SIG-M5 (cell line): ENCODE measurements at regions not wholly inside any gene's neighbourhood (a gene's known extent, or its start where the extent isn't known, plus 50 kb on each side); places are given as distances from the start of the nearest gene placed in this dataset.

Experiments used
- DNase-seq: peaks from one replicate; lab custom pipeline; 2025; lab: John Stamatoyannopoulos, UW

DNA sequence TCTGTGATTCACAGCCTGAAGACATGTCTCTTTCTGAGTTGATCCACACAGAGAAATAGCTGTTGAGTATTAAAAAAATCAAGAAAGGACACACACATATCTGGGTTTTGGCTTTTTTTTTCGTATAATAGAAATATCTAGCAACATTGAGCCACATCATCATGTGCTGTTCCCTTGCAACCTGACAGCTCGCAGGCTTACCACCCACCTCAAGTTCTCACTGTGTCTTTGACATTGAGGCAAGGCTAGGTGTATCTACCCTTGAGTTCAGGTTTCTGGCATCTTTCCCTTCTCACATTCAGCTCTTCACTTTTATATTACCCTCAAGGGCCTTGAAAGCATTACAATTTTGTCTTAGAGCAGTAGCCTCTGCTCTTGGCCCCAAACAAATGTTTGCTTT, 490.3 kb upstream of the KIRREL3 start:
- no peak for DNase-seq

DNA sequence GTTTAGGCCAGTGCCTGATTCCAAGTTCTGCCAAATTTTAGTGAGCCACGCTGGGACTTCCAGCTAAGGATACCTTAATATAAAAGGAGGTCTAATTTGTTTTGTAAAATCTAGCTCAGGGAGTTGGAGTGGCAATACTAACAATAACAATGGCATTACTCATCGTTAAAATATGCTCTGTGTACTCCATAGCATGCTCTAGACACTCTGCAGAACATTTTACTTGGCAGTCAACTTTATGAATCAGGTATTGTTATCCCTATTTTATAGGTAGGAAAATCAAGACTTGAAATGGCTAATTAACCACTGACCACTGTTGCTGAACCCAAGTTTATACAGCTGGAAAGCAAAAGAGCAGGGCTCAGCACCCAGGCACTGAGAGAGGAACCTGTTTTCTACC, 485.0 kb upstream of the KIRREL3 start:
- DNase-seq = no peak

DNA sequence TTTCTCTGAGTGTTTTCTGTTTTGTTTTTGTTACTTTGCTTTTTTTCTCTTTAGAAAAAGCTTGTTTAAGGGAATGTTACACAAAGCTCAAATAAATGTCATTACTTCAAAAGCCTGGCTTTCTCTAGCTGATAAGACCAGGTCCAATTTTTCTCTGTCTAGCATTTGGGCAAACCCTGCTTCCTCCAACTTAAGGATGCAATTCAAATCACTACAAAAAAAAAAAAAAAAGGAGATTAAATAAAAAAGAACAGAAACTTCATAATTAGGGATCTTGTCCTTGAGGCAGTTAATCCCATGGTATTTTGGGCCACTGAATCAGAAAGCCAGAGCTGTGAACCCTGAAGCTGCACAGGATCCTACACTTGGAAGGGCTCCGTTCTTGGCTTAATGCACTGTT, 480.8 kb upstream of the KIRREL3 start:
- DNase-seq = no peak

DNA sequence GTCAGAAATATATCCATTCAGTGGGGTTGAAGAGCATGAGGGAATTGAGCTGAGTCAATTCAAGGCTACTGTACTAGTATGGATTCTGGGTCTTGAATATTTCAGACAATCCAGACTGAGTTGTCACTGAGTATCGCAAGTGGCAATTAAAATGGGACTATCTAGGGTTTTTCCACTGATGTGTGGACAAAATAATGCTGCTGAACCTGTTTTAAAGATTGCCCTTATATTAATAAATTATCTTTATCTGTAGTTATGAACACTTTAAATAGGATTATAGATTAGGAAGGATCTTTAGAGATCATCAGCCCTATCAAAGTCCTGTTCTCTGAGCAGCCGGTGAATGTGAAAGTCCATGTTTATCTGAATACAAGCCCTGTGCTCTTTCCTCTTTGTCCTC, 478.3 kb upstream of the KIRREL3 start:
- no peak for DNase-seq

DNA sequence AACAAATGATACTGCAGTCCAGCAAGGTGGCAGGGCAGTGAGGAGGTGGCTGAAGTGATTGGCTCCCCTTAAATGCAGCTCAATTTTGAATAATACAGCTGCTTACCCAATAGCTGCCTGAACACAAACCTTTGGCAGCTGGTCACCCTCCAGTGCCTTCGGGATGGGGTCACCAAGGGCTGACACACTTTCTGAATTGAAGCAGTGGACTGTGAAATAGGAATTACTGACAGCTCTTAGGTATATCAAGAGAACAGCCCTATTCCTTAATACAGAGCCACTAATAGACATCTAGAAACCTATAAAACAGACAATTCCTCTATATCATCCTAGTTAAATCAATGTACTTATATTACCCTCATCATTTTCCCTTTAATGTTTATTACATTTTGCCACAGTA, 474.2 kb upstream of the KIRREL3 start:
- DNase-seq = no peak

DNA sequence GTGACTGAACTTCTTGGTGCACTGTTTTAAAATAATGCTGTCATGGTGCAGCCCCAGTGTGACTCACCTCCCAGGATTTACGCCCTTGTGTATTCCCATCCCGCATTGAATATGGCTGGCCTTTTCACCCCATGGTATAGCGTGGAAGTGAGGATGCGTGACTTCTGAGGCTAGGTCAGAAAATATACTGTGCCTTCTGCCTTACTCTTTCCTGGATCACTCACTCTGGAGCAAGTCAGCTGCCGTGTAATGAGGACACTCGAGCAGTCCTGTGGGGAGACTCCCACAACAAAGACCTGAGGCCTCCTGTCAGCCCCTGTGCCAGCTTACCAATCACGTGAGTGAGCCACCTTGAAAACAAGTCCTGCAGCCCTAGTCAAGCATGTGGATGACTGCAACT, 471.9 kb upstream of the KIRREL3 start:
- DNase-seq = no peak

DNA sequence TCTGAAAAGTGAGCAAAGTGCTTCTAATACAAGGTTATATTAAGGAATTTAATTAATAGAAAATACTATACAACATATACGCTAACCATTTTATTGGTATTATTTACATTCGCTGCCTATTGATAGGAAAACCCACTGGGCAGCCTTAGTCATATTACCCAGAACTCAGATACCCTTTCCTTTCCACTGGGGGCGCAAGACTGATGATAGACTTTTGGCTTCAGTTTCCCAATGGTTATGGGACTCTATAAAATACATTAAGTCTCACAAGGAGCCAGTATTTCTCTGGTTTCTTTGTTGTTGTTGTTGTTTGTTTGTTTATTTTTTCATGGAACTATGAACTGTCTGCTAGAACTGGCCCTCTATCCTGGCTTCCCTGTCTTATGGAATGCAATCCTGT, 471.1 kb upstream of the KIRREL3 start:
- DNase-seq = no peak

DNA sequence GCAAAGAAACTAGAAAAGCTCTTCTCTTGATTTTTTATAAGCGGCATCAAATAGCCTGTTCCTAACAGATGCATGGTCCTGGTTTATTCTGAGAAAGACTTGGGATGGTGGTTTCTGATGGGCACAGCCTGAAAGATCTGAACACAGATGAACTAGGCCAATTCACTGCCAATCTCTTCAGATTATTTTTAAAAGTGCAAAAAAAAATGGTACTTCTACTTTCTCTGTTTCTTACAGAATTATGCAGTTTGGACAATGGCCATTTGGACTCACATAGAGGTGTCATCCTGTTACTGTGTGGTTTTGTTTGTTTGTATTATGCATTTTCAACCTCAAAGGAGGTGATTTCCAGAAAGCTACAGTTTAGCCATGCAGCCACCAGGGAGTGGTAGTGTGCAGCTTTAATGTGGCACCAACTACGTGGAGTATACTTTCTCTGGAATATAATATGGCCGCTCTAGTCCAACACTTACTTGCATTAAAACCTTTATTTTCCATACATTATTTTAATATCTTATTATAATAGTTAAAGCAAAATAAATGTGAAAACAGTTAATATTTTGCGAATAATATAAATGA, 469.8 kb upstream of the KIRREL3 start:
- DNase-seq = no peak

DNA sequence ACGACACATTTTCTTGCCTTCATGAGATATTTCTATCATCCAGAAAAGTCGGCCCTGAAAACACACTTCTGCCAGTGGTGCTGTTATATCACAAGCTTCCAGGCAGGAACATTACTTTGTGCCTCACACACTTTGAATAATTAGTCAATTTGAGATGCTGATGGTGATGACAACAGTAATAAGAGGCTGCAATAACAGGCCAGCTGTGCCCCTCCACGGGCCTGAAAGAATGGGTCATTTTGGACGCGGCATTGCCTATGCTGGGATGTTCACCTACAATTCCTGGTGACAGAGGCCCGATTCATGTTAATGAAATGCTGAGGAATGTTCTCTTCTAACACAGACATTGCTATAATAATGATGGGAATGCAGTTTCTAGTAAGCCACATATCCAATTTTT, 463.8 kb upstream of the KIRREL3 start:
- DNase-seq = no peak

DNA sequence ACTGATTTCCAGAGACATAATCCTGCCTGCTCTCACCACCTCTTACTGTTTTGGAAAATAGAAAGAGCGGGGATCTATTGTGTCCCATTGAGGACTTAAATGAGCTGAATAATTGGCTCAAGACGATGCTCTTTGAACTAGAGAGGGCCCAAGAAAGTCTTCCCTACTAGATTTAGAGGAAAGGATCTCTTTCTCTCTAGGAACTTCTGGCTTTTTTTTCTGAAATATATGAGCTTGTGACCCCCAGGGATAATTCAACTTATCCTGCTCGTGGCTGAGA, 461.4 kb upstream of the KIRREL3 start:
- no peak for DNase-seq

DNA sequence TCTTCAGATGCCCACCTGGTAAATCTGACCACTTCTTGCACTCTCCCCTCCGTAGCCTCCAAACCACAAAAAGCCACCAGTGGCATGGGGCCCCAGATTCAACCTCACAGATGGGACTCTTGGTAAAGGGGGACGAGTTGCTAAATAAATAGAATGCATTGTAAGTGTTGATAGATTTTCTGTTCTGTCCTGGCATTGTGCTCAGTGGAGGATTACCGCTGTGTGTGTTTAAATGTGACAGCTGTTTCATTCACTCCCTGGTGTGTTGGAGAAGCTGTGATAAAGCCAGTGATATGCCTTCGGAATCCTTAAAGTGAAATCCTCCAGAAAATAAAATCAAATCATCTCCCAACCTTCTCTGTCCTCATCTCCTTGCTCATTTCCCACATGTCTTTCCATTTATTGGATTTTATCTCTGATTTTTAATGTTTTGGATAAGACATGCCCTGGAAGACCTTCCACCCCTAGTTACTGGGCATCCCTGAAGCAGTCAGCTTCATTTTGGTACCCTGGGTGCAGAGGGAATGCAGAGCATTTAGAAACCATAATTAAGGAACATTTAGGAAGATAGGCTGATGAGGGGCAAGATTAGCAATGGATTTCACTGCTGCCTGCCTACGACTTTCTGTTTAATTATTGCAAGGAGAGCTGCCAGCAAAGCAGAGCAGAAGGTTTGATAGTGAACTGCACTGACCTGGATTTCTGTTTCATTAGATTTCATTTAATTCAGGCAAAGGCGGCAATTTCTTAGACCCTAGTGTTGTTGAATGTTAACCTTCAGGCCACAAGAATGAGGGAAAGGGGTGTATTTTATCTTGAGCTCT, 460.9 kb upstream of the KIRREL3 start:
- DNase-seq = no peak

DNA sequence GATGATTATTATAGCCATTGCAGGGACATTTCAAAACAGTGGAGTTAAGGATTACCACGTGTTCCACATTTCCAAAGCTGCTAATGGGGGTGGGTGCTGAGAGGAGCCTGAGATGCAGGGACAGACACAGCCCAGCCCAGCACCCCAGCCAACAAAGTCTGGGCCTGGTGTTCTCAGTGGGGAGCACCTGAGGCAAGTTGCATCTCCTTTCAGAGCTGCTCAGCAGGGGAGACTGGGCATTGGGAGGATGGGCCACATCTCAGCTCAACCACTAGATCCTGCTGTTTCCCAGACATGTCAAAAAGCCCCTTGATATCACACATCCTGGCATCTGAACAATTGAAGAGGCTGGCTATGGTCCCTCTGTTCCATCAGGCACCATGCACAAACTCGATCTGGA, 458.0 kb upstream of the KIRREL3 start:
- no peak for DNase-seq

DNA sequence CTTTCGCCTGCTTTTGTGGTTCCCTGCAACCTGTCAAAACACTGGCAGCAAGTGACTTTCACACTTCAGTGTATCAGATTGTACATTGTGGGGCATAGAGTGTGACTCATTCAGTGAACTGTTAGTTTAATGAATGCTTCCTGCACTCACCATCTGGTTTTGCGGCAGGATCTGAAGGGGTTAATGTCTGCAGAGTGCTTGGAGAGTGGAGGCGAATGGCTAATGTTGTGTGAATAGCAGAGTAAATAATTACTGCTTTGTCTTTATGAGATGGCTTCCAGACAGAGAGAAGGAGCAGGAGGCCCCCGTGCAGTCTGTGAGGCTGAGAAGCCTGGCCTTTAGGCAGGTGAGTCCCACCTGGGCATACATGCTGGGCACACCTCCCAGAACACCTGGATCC, 454.3 kb upstream of the KIRREL3 start:
- no peak for DNase-seq

DNA sequence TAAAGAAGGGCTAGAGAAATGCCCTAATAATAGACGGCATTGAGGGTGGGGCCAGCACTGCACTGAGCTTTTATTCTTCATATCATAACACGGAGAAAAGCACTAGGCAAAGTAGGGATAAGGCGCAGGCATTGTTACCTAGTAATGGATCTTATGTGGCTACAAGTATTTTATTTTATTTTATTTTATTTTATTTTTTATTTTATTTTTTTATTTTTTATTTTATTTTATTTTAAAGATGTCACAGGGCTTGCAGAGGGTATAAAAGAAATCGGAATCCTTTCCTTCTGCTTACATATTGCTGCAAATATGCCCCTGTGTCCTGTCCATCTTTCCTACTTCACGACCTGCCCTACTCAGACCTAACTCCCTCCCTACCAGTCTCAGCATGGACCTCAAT, 452.0 kb upstream of the KIRREL3 start:
- no peak for DNase-seq

DNA sequence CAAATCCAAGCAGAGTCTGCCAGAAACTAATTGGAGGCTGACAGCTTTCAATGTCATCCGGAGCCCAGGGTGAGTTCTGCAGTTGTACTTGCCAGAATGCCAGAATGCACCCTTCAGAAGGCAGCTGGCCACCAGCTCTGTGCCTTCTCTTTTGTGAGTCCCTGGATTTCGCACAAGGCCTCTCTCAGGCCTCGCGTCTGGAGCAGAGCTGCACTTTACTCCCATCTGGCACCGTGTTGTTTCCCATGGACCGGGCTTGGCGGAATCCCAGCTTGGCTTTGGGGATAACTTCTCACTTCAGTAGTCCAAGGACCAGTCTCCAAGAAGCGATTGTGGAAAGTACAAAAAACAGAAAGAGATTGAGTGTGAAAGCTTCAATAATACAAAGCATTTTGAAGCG, 451.3 kb upstream of the KIRREL3 start:
- no peak for DNase-seq

DNA sequence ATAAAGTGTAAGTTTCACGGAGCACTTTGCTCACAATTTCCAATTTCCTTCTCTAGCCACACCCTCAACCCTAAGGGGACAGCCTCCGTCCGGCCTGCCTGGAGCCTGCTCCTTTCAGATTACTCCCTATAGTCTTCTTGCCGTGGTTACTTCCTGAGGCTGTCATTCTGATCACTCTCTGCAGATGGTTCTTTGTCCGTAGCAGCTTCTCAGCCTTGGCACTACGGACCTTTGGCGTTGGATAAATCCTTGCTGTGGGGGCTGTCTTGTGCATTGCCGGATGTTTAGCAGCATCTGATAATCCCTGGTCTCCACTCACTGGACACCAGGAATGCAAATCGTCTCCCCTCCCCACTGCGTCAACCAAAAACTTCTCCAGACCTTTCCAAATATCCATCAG, 447.5 kb upstream of the KIRREL3 start:
- no peak for DNase-seq

DNA sequence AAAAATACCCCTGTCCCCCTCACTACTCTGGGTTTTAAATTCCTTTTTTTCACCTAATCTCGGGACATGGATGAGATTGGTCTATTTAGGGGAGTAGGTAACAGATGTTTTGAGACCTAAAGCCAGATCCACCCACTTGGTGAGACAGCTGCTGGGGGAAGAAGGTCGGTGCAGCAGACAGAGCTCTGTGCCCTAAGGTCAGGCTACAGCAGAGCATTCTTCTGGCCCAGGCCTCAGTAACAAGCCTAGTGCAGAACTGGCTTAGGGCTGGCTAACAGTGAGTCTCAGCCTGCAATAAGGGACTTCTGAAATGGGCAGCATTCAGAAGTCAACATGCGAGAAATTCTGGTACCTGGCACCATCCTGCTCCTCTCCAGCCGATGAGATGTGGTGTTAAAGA, 444.9 kb upstream of the KIRREL3 start:
- DNase-seq = no peak

DNA sequence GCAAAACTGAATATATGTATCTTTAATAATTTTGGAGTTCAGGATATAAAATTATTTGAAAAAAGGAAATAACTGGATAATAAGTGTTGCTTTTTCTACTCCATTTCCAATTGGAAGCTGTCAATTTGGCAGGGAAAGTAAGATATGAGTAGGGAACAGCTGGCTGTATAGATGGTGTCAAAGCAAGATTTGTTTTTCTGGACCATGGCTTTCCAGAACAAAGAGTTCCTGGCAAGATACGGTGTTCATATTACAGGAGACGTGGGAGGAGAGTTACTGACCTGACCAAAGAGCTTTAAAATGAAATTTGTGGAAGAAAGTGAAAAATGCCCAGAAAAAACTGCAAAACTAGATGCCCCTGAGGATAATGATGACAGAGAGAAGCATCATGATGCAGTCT, 442.7 kb upstream of the KIRREL3 start:
- no peak for DNase-seq

DNA sequence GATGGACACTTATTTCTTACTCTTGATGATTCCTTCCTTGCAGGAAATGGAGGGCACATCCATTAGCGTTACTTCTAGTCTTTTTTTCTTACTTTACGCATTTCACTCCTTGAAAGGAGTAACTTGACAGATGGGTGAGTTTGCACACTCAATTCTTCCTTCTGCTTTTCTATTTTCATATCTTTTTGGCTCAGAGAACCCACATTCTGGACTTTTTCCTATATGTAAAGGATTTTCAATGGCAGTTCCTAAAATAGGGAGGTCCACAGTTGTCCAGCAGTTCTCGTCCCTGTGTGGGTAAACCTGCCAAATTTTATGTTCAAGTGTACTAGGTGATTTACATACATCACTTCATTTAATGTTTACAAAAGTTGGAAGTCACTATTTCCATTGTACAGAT, 440.0 kb upstream of the KIRREL3 start:
- DNase-seq = no peak

DNA sequence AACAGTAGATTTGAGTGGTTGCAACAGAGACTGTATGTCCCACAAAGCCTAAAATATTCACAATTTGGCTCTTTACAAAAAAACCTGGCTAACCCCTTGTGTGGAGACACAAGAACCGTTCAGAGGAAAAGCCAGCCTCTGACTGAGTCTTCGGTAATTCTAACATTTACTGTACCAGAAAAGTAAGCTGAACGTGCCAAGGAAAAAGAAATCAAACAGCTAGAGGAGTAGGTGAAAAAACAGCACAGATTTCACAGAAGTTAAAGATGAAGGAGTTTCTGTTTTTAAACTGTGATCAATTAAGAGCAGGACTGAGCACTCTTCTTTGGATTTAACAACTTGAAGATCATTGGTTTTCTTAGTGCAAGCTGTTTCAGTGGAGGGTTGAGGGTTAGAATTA, 424.7 kb upstream of the KIRREL3 start:
- DNase-seq = no peak

DNA sequence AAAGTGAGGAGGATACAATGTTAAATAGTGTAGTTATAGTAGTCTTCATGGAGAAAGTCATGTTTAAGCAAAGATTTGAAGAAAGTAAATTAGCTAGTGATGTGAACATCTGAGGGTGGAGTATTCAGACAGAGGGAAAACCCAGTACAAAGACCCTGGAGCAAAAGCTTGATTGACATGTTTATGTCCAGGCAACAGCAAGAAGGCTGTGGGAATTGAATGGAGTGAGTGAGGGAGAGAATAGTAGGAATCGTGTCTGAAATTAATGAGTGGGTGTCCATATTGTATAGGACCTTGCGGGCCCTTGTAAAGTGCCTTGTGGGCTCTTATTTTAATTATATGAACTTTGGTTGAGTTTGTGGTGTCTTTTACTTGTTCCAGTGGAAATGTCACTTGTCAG, 424.1 kb upstream of the KIRREL3 start:
- no peak for DNase-seq

DNA sequence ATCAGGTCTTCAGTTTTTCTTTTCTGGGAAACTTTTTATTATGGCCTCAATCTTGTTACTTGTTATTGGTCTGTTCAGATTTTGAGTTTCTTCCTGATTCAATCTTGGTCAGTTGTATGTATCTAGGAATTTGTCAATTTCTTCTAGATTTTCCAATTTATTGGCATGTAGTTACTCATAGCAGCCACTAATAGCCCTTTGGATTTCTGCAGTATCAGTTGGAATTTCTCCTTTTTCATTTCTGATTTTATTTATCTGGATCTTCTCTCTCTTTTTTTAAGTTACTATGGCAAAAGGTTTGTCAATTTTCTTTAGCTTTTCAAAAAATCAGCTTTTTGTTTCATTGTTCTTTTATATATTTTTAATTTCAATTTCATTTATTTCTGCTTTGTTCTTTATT, 419.6 kb upstream of the KIRREL3 start:
- DNase-seq = no peak

DNA sequence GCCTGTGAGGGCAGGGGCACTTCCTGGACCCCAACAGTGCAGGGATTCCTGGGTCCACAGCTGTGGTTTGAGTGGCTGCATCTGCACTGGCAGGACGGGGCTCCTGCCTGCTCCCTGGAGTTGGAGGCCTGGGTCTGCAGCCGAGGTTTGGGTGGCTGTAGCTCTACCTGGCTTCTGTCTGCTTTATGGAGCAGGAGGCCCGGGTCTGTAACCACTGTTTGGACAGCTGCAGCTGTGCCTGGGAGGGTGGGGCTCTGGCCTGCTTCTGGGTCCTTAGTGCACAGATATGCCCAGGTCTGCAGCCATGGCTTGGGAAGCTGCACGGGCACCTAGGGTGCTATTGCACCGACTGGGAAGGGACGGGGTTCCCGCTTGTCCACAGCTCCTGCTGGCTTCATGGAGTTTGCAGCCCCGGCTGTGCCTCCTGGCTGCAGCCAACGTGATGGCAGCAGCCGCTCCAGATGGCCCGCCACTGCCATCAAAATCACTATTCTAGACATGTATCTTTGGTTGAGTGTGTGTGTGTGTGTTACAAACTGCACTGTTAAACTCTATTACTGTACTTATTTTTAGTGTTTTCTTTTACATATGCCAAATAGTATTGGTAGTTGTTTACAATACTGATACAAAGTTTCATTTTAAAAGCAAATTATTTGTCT, 412.3 kb upstream of the KIRREL3 start:
- no peak for DNase-seq

DNA sequence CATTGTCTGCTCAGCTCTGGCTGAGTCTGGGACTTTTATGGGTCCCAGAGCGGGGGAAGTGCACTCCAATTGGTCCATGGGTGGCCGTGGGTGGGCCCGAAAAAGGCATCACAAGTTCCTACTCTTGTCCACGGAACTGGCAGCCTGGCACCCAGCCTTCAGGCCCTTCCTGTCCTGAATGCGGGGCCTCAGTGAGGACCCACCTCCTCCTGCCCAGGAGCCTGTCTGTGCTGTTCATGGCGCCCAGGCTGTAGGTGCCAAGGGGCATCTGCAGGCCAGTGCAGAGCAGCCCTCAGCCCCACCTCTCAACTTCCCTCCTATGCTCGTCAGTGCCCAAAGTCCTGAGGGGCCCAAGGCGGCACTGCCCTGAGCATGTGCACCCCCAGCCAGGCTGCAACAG, 411.7 kb upstream of the KIRREL3 start:
- no peak for DNase-seq
